C4-2B (cell line): ENCODE measurements at regions not wholly inside any gene's neighbourhood (a gene's known extent, or its start where the extent isn't known, plus 50 kb on each side); places are given as distances from the start of the nearest gene placed in this dataset.

Source experiments
- ZFX ChIP-seq: fragments of 450-650 bp; IDR thresholded peaks from 2 replicates; pipeline ENCODE4 v1.6.1; 2017
- TF ChIP-seq, protein P1 (sequence below): fragments of 450-650 bp; conservative IDR thresholded peaks from 2 replicates; pipeline ENCODE4 v1.5.1; 2017; ENCODE audit warnings: mild to moderate bottlenecking

DNA sequence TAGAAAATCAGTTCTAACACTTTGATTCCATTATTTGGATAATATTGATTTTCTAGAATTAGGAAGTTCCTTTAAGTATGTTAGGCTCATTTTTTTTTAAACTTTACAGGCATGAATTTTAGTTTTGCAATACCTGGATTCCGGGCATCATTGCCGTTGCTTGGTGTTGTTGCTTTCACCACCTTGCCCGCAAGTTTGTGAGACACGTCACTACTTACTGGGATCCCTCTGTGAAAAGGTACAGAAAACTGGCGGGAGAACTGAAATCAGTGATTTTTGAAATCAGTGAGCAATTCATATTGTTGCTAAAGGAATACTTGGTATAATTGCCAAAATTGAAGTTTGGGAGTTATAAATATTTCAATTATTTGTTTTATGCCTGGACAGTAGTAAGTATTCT, 232.3 kb upstream of the NPY start:
- TF ChIP-seq, protein P1, sequence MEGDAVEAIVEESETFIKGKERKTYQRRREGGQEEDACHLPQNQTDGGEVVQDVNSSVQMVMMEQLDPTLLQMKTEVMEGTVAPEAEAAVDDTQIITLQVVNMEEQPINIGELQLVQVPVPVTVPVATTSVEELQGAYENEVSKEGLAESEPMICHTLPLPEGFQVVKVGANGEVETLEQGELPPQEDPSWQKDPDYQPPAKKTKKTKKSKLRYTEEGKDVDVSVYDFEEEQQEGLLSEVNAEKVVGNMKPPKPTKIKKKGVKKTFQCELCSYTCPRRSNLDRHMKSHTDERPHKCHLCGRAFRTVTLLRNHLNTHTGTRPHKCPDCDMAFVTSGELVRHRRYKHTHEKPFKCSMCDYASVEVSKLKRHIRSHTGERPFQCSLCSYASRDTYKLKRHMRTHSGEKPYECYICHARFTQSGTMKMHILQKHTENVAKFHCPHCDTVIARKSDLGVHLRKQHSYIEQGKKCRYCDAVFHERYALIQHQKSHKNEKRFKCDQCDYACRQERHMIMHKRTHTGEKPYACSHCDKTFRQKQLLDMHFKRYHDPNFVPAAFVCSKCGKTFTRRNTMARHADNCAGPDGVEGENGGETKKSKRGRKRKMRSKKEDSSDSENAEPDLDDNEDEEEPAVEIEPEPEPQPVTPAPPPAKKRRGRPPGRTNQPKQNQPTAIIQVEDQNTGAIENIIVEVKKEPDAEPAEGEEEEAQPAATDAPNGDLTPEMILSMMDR, result no peak
- no peak for TF ChIP-seq ZFX
